GM12878 (cell line): ENCODE measurements at regions not wholly inside any gene's neighbourhood (a gene's known extent, or its start where the extent isn't known, plus 50 kb on each side); places are given as distances from the start of the nearest gene placed in this dataset.

Experiments used
- CTCF ChIP-seq, 3 experiments: IDR thresholded peaks in 2 of 3; conservative IDR thresholded peaks in 1 of 3; 2 replicates each; pipeline ENCODE4 v1.5.1; 2011; ENCODE audit warnings: low read depth in 3 of 3, low read length in 3 of 3, mild to moderate bottlenecking in 3 of 3, control low read depth in 2 of 3, moderate library complexity in 2 of 3, inconsistent platforms in 1 of 3, mixed read lengths in 1 of 3; ENCODE audit not compliant: control insufficient read depth in 2 of 3, insufficient read depth in 1 of 3; ENCODE audit errors: extremely low read depth in 1 of 3
- FOS ChIP-seq: IDR thresholded peaks from 3 replicates; pipeline ENCODE4 v1.6.1; 2011; ENCODE audit warnings: borderline replicate concordance; ENCODE audit not compliant: insufficient read length; ENCODE audit errors: extremely low read depth
- NR2C2 ChIP-seq: IDR thresholded peaks from 2 replicates; pipeline ENCODE4 v1.6.1; 2011; ENCODE audit warnings: borderline replicate concordance, low read depth; ENCODE audit not compliant: control insufficient read depth, insufficient read length
- POLR2A ChIP-seq: IDR thresholded peaks from 2 replicates; pipeline ENCODE4 v1.6.1; 2011; ENCODE audit warnings: low read depth, mild to moderate bottlenecking, low read length
- ZBTB4 ChIP-seq: fragments of 450-650 bp; formaldehyde crosslinking; IDR thresholded peaks from 2 replicates; pipeline ENCODE4 v1.4.0; 2022; ENCODE audit warnings: mild to moderate bottlenecking, moderate library complexity

GRCh38 chr5:119752921-119753886, 123.8 kb downstream of the FAM170A start:
- TF ChIP-seq FOS (no peak), NR2C2 (no peak), ZBTB4 (CRISPR knock-in tag) (no peak), CTCF (IDR thresholded peaks at IDR 0.05 in 2 of 3, conservative IDR thresholded peaks at IDR 0.05 in 1 of 3; ENCODE audit: control insufficient read depth in 2 of 3, extremely low read depth in 1 of 3, insufficient read depth in 1 of 3, low read depth in 3 of 3, low read length in 3 of 3) (no peak), POLR2A (no peak)
